CD4-positive, alpha-beta T cell treated with Interleukin-21 for 1 hour (primary cell): ENCODE measurements at regions not wholly inside any gene's neighbourhood (a gene's known extent, or its start where the extent isn't known, plus 50 kb on each side); places are given as distances from the start of the nearest gene placed in this dataset.

Source experiments
- DNase-seq: peaks from one replicate; pipeline ENCODE4 v3.0.0-alpha.2; 2020

DNA sequence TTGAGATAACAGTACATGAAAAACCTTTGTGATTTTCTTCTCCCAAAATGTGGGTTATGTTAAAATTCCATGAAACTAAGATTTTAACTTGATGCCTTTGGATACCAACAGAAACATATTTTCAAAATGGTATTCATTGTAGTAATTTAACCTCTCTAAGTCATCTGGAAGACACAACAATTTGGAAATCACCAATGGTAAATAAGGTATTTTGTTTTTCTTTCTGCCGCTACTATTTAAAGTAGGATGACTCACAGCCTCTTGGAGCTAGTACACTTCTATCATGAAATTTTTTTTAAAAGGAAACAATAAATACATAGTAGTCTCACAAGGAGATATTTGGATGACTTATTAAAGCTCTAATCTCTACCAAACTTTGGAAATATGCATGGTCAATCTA is 291.6 kb upstream of the VEPH1 start:
- DNase-seq, result no peak

DNA sequence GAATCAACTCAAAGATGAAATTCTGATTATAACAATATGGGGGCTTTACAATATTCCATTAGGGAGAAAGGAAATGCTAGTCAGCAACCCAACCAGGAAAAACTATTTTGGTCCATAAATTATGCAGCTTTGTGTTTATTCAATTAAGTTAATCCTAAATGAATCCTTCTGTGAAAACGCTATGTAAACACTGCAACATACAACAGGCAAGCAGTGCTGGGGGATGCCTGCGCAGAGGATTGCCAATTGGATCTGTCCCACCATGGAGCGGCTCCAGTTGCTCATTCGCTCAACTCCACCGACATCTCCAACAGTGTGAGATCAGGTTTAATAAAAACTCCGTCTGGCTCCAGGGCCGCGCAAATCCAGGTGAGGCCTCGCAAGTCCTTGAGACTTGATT is 290.5 kb upstream of the VEPH1 start:
- no peak for DNase-seq

DNA sequence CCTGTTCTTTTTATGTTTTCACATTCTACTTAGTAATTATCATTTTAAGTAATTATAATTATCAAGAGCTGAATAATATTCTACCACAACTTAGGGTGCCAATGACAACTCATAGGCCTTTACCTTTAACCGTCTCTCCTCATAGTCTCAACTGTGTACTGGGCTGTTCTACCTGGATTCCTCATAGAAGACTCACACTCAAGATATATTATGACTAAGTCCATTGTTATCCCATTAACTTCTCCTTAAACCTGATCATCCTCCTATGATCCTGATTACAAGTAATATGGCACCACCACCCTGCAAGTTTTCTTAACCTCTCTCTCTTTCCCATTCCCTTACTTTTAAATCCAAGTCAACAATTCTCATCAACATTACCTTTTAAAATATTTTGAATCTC is 285.9 kb upstream of the VEPH1 start:
- DNase-seq, result no peak

DNA sequence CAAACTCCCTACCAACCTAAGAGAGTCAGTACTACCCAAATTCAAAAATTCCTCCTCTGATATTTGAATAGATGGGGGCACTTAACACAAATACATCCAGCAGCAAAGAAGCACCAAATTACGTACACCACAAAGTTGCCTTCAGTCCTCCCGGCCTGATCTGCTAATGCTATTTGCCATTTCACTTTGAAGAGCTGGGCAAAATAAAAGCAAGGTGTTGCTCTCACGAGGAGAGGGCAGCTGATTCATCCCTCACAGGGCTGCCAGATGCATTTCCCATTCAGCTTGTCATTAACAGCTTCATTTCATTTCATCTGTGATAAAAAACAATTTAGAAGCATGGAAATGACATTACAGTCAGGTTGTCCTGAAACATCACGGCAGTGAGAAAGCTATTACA is 283.4 kb upstream of the VEPH1 start:
- DNase-seq, result no peak

DNA sequence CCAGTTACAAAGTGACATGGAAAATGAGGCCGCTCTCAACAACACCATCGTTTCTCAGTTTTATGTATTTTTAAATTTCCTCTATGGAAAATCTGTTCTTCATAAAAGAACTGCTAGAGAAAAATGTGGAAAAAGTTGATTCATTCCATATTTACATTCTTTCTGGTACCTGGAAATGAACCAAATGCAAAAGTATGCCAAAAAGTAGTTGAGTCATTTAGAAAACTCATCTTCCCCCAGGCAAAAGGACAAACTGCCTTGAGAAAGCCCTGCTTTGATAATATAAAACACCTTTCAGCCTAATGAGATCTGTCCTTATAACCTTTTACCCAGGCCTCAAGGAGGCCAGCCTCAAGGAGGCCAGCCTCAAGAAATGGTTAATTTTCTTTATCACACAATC is 283.0 kb upstream of the VEPH1 start:
- DNase-seq, result no peak

DNA sequence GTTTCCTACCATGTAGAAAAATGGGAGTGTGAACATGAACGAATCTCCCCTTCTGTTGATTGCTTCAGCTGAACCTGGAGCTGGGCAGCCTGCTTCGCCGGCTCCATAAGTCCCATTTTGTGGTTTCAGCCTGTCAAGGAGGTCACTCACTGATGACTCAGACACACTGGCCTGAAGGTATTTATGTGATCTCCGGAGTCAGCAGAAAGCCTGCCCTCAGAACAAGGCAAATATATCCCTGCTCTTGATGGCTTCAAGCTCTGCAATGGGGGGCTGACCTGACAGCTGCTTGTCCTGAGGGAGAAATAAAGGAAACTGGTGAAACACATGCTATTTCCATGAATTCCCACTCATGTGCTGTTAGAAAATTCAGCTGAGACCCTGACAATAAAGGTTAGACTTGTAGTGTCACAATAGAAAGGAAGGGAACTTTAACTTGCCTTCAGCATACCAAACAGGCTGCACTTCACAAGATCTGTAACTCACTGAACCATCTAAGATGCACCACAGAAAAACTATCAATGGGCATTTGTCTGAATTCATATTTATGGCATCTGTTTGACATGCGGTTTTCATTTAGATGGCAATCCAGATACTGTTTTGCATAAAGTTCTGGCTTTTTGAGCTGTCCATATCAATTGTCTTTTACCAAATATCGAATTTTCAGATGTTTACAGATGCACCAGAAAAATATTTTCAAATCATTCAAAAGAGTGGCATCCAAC is 282.0 kb upstream of the VEPH1 start:
- DNase-seq, result no peak

DNA sequence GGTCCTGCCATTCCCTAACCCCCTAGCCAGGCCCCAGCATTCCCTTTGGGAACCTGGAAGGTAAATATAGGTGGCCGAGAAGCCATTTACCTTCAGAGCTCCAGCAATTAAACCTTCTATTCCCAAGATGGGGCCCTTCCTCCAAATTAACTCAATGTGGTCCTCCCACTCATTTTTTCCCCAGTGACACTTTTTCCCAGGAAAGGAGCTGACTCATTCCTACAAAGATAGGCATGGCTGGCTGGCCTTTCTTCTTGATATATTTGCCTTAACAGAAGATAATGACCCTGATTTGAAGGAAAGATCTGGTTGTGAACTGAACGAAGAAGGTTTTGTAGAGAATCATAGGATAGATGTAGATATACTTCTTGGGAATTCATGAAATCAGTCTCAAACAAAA is 279.0 kb upstream of the VEPH1 start:
- DNase-seq, result no peak

DNA sequence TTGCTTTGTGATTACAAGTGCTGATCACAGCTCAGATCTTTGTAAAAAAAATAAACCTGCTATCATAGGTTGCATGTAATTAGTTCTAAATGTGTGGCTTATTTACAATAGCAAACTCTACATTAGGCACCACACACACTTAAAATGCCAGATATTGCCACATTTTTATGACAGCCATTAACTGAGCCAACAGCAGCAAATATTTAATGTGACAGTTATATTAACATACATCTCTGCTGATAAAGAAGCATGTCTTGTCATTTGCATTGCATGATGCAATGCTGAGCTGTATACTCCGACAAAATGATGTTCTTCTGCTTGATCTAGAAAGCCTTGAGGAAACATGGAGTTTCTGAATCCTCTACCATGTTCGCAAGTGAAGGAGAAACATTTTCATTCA is 273.6 kb upstream of the VEPH1 start:
- DNase-seq, result no peak

DNA sequence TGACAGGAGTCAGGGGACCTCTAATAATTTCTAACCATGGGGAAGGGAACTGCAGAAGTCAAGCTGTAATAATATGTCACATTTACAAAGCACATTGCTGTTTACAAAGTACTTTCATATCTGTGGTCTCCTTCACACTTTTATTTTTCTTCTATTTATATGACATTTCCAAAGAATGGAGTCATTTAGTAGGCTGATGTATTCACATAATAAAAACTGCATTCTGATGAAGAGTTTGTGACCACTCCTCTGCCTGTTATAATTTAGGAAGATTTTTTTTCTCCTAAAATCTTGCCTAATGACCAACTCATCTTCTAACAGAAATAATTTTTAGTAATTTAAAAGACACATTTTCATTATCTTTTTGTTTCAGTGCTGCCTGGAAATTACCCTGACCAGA is 272.2 kb upstream of the VEPH1 start:
- DNase-seq, result no peak

DNA sequence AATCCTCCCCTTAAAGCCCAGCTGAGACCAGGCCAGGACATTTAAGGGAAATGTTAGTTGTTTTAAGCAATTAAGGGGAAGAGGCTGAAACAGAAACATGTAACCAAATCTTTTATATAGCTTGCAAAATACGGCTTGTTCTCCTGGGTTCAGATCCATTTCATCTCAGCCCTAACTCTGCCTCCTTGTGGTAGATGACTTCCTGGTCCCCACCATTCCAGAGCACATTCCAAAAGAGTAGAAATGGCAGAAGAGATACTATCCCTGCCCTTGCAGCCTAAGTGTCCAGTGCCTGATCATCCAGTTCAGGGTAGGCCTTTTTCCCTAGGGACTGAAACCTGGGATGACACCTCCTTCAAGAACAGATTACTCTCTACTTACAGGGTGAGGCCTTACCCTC is 266.2 kb upstream of the VEPH1 start:
- no peak for DNase-seq

DNA sequence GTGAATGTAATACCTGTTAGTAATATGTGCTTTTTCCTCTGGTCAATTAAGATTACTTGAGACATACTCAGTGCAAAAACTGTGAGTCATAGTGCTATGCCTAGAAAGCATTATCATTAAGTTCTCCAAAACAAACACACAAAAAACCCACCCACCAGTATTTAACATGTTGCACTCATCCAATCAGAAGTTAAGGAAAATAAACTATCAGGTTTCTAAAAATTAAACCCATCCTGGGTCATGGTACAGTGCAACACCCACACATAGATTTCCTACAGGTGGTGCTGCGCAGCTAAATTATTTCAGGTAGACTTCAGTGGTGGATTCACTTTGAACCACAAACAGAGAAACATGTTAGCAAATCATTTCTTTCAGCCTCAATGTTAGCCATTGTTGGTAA is 264.4 kb upstream of the VEPH1 start:
- no peak for DNase-seq

DNA sequence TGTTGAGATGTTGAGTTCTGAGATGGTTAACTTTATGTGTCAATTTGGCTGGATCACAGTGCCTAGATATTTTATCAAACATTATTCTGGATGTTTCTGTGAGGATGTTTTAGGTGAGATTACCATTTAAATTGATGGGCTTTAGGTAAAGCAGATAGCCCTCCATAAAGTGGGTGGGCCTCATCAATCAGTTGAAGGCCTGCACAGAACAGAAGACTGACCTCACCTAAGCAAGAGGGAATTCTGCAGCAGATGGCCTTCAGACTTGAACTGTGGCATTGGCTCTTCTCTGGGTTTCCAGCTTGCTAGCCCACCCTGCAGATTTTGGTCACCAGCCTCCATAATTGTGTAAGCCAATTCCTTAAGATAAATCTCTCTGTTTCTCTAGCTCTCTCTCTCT is 260.4 kb upstream of the VEPH1 start:
- no peak for DNase-seq

DNA sequence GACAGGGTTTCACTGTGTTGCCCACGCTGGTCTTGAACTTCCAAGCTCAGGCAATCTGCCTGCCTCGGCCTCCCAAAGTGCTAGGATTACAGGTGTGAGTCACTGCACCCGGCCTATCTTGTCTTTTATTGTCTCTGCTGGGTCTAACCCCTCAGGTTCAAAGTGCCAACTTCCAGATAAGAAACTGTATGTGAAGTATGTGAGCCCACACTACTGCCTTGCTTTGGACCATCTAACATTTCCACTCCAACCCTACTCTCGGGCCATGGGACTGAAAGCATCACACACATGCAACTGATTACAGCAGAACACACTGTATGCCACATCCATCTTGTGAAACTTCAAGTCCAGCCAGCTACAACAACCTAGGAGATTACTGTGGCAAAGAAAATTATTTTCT is 256.1 kb upstream of the VEPH1 start:
- no peak for DNase-seq

DNA sequence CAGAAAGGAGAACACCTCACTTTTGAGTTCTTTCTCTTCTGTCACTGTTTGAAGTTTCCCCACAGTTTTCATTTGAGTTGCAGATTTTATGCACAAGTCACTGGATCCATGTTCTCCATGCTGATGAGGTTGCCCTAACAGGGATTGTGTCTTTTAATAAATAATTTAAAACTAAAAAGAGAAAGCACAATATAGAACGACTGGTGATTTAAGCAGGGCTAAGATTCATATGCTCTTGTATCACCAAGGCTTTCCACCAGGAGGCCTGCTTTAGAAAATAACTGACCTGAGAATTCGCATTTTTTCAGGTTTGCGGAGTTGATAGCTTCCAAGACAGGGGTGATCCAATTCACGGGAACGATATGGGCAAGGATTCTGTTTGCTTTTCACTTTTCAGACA is 252.0 kb upstream of the VEPH1 start:
- DNase-seq, result no peak

DNA sequence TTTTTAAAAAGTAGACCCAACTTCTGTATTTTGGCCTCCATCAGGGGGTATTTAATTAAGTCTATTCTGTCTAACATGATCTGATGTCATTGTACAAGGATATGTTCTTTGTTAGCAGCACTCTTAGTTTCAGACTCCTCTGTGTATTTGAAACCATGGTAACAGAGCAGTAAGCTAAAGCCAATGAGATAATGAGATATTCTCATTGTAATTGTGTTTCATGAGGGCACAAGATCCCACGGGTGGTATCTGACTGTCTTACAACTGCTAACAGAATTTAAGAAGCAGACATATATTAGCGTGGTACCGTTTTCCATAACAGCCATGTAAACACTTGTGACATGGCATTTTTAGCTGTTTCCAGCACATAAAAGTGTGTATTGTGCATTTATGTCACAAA is 251.2 kb upstream of the VEPH1 start:
- no peak for DNase-seq

DNA sequence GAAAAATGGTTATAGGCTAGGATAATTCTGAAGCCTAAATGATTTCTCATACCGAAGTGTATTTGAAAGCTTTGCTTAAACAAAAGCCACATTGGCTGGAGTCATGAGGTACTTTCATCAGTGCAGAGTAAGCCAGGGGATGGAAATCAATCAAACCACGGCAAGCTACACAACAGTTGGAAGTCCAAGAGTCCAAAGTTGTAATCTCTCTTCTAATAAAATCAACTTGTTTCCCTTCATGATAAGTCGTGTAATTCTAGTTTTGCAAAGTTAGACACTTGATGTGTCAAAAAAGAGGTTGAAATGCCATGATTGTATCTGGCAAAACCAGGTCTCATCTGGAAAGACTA is 250.5 kb upstream of the VEPH1 start:
- DNase-seq, result no peak

DNA sequence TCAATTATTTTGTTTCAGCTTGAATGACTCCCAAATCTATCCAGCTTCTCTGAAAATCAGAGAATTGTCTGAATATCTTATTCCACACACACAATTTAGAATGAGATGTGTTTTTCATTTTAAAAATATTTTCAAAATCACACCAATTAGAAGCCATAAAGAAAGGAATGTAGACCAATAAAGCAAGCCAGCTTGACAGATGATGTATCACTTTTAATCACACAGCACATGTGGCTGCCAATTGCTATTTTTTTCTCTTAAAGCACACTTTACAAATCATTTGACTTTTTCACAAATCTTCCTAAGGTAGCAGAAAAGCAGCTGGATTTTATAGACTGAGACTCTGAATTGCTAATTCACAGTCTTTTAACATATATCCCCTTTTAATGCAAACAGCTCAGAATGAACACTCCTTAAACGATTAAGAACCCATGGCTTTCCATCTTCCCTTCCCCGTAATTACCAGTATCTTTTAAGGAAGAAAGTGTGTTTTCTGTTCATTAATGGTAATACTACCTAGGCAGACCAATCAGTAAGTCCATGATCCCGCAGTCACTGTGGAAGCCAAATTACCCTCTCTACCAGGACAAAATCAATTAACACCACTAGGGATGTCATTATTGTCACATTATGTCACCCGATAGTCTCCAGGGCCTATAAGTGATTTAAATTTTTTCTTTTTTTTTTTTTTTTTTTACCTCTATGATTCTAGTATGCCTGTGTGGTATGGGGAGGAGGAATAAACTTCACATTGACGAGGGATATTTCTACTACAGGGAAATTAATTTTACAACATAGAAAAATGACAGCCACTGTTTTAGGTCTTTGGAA is 250.0 kb upstream of the VEPH1 start:
- no peak for DNase-seq

DNA sequence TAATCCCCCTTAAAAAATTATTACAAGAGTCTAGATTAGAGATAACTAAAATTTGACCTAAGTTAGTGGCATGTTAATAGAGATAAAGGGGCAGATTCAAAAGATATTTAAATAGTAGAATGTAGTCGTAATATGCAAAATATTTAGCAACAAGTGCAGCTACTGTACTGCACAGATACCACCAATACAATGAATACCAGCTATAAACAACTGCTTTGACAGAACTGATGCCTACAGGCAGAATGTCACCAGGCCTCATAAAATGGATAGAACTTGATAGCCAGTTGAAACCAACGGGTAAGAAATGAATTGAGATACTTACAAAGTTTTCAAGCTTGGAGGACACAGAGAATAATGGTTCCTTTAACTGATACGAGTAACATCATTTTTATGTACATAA is 249.3 kb upstream of the VEPH1 start:
- DNase-seq, result no peak

DNA sequence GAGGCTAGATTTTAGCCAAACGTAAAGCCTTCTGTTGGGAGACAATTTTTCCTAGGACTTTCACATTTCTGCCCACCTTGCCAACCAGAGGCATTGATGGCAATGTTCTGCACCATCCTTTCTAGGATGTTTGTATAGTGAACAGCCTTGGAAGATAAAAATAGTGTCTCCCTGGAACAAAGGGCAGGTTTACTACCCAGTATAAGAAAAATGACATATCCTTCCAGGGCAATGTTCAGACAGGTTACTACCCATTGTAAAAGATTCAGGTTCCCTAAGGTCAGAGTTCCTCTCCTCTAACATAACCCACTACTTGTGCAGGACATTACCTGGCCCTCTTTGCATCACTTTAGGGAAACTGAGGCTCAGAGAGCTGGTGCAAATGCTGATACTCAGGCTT is 248.2 kb upstream of the VEPH1 start:
- DNase-seq, result no peak

DNA sequence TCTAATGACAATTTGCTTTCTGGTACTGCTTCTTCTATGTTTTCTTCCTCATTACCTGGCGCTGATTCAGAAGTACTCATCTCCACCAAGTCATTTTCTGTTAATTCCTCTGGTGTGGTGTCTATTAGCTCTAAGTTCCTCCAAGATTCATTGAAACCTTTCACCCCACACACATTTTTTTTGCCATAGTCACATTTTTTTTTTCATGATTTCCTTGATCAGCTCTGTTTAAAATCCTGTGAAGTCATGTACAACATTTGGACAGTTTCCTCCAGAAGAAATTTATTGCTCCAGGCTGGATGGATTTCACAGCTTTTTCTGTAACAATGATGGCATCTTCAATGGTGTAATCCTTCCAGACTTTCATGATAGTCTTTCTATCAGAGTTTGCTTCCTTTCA is 243.2 kb upstream of the VEPH1 start:
- no peak for DNase-seq

DNA sequence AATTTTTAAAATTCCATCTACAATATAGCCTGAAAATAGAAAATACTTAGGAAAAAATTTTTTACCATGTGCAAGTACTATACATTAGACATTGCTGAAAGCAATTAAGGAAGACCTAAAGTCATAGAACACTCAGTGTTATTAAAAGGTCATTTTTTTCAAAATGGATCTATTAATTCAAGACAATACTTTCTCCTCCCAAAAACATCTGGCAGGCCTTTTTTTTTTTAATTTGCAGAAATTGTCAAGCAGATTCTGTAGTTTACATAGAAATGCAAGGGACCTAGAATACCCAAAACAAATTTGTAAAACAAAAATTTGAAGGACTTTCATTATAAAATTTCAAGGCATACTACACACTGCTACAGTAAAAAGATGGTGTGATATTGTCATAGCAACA is 238.4 kb upstream of the VEPH1 start:
- no peak for DNase-seq

DNA sequence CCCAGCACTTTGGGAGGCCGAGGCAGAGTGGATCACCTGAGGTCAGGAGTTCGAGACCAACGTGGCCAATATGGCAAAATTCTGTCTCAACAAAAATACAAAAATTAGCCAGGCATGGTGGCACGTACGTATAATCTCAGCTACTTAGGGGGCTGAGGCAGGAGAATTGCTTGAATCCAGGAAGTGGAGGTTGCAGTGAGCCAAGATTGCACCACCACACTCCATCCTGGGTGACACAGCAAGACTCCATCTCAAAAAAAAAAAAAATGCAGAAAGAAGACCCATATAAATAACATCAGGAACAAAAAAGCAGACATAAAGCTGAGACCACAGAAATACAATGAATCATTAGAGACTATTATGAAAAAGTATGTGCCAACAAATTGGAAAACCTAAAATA is 235.2 kb upstream of the VEPH1 start:
- no peak for DNase-seq

DNA sequence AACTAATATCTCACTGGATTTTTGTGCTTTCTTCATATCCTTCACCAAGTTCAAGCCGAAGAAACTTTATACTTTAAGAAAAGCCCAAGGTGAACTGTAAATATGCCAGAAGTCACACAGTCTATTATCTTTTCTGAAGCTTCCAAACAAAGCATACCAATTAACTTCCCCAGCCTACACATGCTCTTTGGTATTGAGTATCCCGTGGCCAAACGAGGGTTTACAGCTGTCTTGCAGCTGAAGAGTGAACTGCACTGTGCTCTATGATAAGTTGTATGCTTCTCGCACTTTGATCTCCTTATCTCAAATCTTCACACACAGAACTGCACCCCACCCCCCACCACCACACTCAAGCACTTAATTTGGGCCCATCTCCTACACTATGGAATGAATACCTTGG is 215.6 kb upstream of the VEPH1 start:
- DNase-seq, result no peak

DNA sequence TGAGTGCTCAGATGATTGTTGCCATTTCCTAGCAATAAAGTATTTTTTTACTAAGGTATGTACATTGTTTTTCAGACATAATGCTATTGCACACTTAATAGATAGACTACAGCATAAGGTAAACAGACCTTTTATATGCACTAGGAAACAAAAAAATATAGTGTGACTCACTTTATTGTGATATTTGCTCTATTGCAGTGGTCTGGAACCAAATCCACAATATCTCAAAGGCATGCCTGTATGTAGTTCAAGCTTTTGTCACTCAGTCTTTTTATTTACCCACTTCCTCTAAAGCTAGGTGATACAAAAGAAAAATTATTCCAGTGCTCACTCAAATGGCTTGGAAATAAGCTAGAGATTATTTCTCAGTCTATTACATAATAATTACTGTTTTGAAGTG is 209.9 kb upstream of the VEPH1 start:
- DNase-seq, result no peak

DNA sequence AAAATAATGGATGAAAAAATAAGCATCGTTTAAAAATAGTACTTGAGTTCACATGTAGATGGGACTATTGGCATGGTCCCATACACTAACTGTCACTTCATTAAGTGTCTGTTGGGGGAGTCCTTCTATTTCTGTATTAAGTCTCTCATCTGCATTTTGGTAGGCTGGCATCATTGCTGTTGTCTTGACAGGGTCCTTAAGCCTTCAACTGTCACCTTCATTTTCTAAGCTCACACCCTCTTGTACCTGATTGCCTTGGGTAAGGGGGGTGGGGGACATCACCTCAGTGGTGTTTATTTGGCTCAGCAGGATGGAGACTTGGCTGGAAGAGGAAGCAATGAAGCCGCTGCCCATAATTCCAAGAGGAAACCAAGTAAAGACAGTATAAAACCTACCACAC is 202.0 kb upstream of the VEPH1 start:
- DNase-seq, result no peak
